ENCODE measurements at regions not wholly inside any gene's neighbourhood (a gene's known extent, or its start where the extent isn't known, plus 50 kb on each side); places are given as distances from the start of the nearest gene placed in this dataset.

GRCh38 chr4:144302704-144303536 lies 162.4 kb upstream of the GYPA start:
- TF ChIP-seq POLR2A (IDR thresholded peaks at IDR 0.05; ENCODE audit: low read depth, low read length) (no peak), POLR2AphosphoS5 (IDR thresholded peaks at IDR 0.05; ENCODE audit: low read depth, low read length) (no peak), POU2F2 (IDR thresholded peaks at IDR 0.05; ENCODE audit: low read depth, low read length) (no peak), PAX5 (IDR thresholded peaks at IDR 0.05; ENCODE audit: insufficient read depth, low read length, severe bottlenecking) (no peak), TAF1 (IDR thresholded peaks at IDR 0.05; ENCODE audit: low read depth, low read length) (no peak)
